Natural killer cell (primary cell): ENCODE measurements at regions not wholly inside any gene's neighbourhood (a gene's known extent, or its start where the extent isn't known, plus 50 kb on each side); places are given as distances from the start of the nearest gene placed in this dataset.

Experiments
- ATAC-seq, 3 donors: fragments of 150-1000 bp in 2 of 3; fragments of 200-7000 bp in 1 of 3; cut with Tn5 transposase; 1 replicate in 1 of 3; 2 replicates in 2 of 3; pipeline ENCODE4 v1.10.0; 2021; ENCODE audit warnings: mild to moderate bottlenecking in 2 of 3, moderate library complexity in 2 of 3
- DNase-seq, 2 donors: peaks; one replicate each; pipeline versions ENCODE4 v3.0.0 to v3.0.0-alpha.2; 2013 to 2021; ENCODE audit warnings: mixed read lengths in 1 of 2
- H3K27ac ChIP-seq: one replicate; pipeline ENCODE4 v1.5.1; 2013; ENCODE audit warnings: mild to moderate bottlenecking, low read length
- H3K27me3 ChIP-seq: one replicate; pipeline ENCODE4 v1.6.1; 2013; ENCODE audit warnings: low read length; ENCODE audit not compliant: control insufficient read depth, insufficient read depth
- H3K36me3 ChIP-seq: one replicate; pipeline ENCODE4 v1.6.1; 2013; ENCODE audit warnings: low read length; ENCODE audit not compliant: control insufficient read depth, insufficient read depth
- H3K4me1 ChIP-seq: one replicate; pipeline ENCODE4 v1.6.1; 2013; ENCODE audit warnings: low read length; ENCODE audit not compliant: control insufficient read depth, insufficient read depth
- H3K4me3 ChIP-seq: one replicate; pipeline ENCODE4 v1.5.1; 2013; ENCODE audit warnings: low read length
- H3K9me3 ChIP-seq: one replicate; pipeline ENCODE4 v1.6.1; 2013; ENCODE audit warnings: low read length; ENCODE audit not compliant: control insufficient read depth, insufficient read depth
- H3K27ac Mint-ChIP-seq, 2 donors: one replicate each; pipeline ENCODE4 v1.8.0; 2022; ENCODE audit warnings: mild to moderate bottlenecking in 2 of 2, mixed read lengths in 2 of 2, moderate library complexity in 1 of 2
- H3K27me3 Mint-ChIP-seq, 2 donors: one replicate each; pipeline ENCODE4 v1.8.0; 2022; ENCODE audit warnings: low read depth in 2 of 2, mixed read lengths in 2 of 2
- H3K36me3 Mint-ChIP-seq: one replicate; pipeline ENCODE4 v1.8.0; 2022; ENCODE audit warnings: mixed read lengths
- H3K4me1 Mint-ChIP-seq, 2 donors: one replicate each; pipeline ENCODE4 v1.8.0; 2022; ENCODE audit warnings: mixed read lengths in 2 of 2
- H3K4me3 Mint-ChIP-seq: one replicate; pipeline ENCODE4 v1.8.0; 2022; ENCODE audit warnings: mild to moderate bottlenecking, moderate library complexity, mixed read lengths
- H3K9me3 Mint-ChIP-seq, 2 donors: one replicate each; pipeline ENCODE4 v1.8.0; 2022; ENCODE audit warnings: mixed read lengths in 2 of 2
- WGBS: methylation state at CpG from one replicate; pipeline ENCODE4 v1.1.7; 2013; ENCODE audit warnings: missing lambda C conversion rate; ENCODE audit not compliant: insufficient coverage; 5-methylcytosine and 5-hydroxymethylcytosine counted together
- intact Hi-C: fragments of 100-400 bp; cut with micrococcal nuclease; formaldehyde crosslinking; loops from one replicate; pipeline ENCODE4 v1.14.2; 2022
- TF ChIP-seq, protein P1 (sequence below): fragments of 200-600 bp; IDR thresholded peaks from one replicate; pipeline ENCODE4 v1.8.0; 2022; ENCODE audit warnings: antibody characterized with exemption

DNA sequence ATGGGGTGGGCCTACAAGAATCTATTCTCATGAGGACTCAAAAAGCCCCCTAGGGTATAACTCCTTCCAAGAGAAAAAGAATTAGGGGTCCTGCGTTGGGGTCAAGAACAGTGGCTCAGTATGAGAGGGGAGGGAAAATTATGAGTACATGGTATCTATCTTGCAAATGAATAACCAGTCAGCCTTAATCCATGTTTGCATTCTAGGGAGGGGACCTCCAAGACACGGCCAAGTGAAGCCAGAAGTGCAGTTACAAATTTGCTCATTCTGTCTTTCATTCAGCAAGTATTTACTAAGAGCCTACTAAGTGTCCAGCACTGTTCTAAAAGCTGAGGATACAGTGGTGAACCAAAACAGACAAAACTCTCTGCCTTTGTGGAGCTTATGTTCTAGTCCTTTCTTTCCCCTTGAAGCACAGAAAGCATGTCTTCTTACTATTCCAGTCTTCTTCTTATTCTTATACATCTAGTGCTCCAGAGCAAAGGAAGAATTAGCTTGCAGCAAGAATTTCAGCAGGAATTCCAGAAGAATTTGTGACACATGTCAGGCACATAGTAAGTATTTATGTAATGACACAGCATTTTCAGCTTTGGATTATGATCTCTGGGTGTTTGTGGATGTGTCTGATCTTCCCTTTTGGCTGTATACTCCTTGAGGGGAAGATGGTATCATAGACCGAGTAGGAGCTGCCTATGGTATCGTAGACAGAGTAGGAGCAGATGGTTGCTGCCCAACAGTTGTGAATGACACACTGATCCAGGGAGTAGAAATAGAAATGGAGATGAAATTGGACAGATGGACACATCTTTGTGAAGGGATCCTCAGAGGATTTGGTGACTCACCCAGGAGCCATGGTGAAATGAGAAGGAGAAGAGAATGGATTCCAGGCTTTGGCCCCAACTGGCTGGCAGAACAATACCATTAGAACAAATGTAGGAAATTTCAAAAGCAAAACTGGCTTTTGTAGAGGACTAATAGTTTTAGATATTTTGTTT lies 75.9 kb downstream of the COQ2 start:
- Mint-ChIP-seq H3K4me1 (peaks cover 60 to 63% of the 10 kb centered on the region in 2 donors), H3K36me3 (no peaks in the 10 kb centered on the region), H3K27ac (peak overlapping the region; percentile 56 to 59), H3K4me3 (peak overlapping the region; percentile 61), H3K27me3 (no peaks in the 10 kb centered on the region), H3K9me3 (peaks cover 4% of the 10 kb centered on the region in 2 donors)
- Histone ChIP-seq H3K27ac (no peak overlapping the region), H3K4me3 (no peak overlapping the region), H3K4me1 (peaks cover 40% of the 10 kb centered on the region), H3K36me3 (no peaks in the 10 kb centered on the region), H3K9me3 (peaks cover 2% of the 10 kb centered on the region), H3K27me3 (no peaks in the 10 kb centered on the region)
- no peak for ATAC-seq
- intact Hi-C loops, result no loop called here
- WGBS, result 99% methylated on average over 4 of the region's 4 CpGs
- TF ChIP-seq, protein P1, sequence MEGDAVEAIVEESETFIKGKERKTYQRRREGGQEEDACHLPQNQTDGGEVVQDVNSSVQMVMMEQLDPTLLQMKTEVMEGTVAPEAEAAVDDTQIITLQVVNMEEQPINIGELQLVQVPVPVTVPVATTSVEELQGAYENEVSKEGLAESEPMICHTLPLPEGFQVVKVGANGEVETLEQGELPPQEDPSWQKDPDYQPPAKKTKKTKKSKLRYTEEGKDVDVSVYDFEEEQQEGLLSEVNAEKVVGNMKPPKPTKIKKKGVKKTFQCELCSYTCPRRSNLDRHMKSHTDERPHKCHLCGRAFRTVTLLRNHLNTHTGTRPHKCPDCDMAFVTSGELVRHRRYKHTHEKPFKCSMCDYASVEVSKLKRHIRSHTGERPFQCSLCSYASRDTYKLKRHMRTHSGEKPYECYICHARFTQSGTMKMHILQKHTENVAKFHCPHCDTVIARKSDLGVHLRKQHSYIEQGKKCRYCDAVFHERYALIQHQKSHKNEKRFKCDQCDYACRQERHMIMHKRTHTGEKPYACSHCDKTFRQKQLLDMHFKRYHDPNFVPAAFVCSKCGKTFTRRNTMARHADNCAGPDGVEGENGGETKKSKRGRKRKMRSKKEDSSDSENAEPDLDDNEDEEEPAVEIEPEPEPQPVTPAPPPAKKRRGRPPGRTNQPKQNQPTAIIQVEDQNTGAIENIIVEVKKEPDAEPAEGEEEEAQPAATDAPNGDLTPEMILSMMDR, result no peak
- DNase-seq, result no peak

DNA sequence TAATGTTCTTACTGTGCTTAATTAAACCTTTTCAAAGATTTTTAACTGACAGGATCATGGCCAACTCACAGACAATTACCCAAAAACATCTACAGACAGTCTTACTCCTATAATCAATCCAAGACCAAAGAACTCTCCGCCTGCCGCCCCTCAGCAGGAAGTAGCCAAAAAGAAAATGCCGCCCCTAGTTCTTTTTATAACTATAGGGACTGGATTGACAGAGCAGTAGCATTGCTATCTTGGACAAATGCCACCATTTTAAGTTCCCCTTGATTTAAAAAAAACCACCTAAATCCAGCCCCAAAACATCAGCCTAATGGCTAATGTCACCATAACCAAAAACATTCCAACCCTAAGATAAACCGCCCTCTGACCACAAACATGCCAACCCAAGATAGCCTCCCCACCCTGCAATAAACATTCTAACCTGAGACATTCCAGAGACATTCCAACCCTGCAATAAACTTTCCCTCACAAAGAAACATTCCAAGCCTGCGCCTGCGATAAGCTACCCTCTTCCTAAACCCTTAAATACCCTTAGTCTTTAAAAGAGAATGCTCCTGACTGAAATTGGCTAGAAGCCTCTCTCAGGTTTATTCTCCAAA lies 77.0 kb downstream of the COQ2 start:
- Mint-ChIP-seq H3K27ac (no peak overlapping the region), H3K4me3 (no peak overlapping the region), H3K4me1 (peaks cover 49 to 52% of the 10 kb centered on the region in 2 donors), H3K27me3 (no peaks in the 10 kb centered on the region), H3K36me3 (no peaks in the 10 kb centered on the region), H3K9me3 (peaks cover 0 to 4% of the 10 kb centered on the region in 2 donors)
- 88% methylated on average over 6 of the region's 6 CpGs for WGBS
- TF ChIP-seq, protein P1, result no peak
- peaks cover 32% of the 10 kb centered on the region for H3K4me1 ChIP-seq
- H3K27me3 ChIP-seq, result no peaks in the 10 kb centered on the region
- no peak overlapping the region for H3K27ac ChIP-seq
- H3K9me3 ChIP-seq, result no peaks in the 10 kb centered on the region
- intact Hi-C loops, result no loop called here
- H3K4me3 ChIP-seq, result no peak overlapping the region
- ATAC-seq, result no peak
- no peak for DNase-seq
- H3K36me3 ChIP-seq, result no peaks in the 10 kb centered on the region

DNA sequence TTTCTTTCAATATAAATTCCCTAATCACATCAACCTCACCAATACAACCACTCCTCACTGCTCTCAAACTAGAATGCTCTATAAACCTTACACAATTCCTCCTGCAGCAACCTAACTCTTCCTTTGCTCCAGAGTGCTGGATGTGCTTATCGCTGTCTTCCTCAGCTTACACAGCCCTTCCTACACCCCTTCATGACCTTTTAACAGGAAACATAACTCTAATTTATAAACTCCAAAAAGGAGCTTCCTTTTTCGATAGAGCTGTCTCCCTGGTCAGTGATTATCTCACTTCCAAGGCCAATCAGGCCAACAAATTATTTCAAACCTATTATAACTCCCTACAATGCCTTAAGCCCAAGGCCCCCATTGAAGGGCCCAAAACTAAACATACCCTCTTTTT lies 78.8 kb downstream of the COQ2 start:
- WGBS, result 71% methylated on average over 2 of the region's 2 CpGs
- no peak overlapping the region for H3K27ac ChIP-seq
- peaks cover 16% of the 10 kb centered on the region for H3K4me1 ChIP-seq
- no peaks in the 10 kb centered on the region for H3K9me3 ChIP-seq
- no peak overlapping the region for H3K4me3 Mint-ChIP-seq
- TF ChIP-seq, protein P1, result no peak
- intact Hi-C loops, result no loop called here
- H3K27me3 ChIP-seq, result no peaks in the 10 kb centered on the region
- no peak overlapping the region for H3K27ac Mint-ChIP-seq
- H3K36me3 Mint-ChIP-seq, result no peaks in the 10 kb centered on the region
- no peak for ATAC-seq
- H3K4me3 ChIP-seq, result no peak overlapping the region
- H3K9me3 Mint-ChIP-seq, result peaks cover 0 to 4% of the 10 kb centered on the region in 2 donors
- no peaks in the 10 kb centered on the region for H3K27me3 Mint-ChIP-seq
- H3K4me1 Mint-ChIP-seq, result peaks cover 36 to 41% of the 10 kb centered on the region in 2 donors
- DNase-seq, result no peak
- H3K36me3 ChIP-seq, result no peaks in the 10 kb centered on the region
